ENCODE measurements at regions not wholly inside any gene's neighbourhood (a gene's known extent, or its start where the extent isn't known, plus 50 kb on each side); places are given as distances from the start of the nearest gene placed in this dataset.

DNA sequence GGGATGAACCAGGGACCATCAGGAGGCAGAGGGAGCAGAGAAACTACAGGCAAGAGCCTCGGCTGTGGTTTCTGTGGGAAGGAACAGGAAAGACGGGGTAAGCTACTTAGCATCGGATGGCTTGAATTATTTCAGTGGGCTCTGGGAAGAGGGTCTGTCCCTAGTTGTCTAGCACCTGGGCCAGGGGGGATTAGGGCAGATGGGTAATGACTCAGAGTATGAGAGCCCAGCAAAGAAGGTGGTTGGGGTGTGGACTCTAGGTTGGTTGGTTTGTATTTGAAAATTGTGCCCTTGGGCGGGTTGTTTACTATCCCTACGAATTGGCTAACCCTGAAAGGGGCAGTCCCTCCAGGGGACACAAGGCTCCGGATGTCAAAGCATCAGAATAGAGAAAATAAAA, 148.5 kb upstream of the TAB2 start:
- no peak overlapping the region for H3K4me3 ChIP-seq (ENCODE audit: low read depth, low read length)
- TF ChIP-seq, protein P1, sequence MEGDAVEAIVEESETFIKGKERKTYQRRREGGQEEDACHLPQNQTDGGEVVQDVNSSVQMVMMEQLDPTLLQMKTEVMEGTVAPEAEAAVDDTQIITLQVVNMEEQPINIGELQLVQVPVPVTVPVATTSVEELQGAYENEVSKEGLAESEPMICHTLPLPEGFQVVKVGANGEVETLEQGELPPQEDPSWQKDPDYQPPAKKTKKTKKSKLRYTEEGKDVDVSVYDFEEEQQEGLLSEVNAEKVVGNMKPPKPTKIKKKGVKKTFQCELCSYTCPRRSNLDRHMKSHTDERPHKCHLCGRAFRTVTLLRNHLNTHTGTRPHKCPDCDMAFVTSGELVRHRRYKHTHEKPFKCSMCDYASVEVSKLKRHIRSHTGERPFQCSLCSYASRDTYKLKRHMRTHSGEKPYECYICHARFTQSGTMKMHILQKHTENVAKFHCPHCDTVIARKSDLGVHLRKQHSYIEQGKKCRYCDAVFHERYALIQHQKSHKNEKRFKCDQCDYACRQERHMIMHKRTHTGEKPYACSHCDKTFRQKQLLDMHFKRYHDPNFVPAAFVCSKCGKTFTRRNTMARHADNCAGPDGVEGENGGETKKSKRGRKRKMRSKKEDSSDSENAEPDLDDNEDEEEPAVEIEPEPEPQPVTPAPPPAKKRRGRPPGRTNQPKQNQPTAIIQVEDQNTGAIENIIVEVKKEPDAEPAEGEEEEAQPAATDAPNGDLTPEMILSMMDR (IDR thresholded peaks at IDR 0.05; ENCODE audit: low read depth, low read length, missing control alignments) = no peak
- no peak for DNase-seq (ENCODE audit: low read depth)

DNA sequence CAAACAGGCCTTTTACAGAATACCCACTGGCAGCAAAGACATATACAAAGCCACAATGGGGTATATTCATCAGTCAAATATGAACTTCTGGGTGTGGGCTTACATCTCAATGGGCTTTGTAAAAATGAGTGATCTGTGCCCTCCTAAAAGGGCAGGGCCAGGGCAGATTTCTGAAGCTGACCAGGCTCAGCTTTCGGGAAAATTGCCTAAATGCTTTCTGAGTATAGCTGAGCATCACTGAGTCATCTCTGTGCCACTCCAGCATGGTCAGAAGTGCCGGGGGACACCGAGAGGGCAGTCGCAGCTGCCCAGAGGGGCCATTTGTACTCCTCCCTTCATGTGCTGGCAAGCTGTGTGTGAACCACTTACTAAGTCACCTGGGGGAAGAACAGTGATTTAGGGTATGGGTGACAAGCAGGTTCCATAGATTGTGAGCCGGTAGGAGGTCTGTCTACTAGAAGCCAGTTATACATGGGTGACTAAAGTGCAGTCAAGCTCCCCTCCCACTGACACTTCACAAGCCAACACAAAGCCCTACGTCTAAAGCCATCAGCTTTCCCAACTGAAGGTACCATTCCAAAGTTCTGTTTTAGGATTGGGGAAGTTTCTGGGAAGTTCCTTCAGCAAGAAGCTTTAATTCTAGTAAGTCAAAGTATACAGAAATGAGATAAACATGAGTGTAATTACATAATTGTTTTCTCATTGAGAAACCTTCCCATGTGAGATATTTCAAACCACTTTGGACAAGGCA, 147.6 kb upstream of the TAB2 start:
- TF ChIP-seq, protein P1 (IDR thresholded peaks at IDR 0.05; ENCODE audit: low read depth, low read length, missing control alignments) = no peak
- DNase-seq (ENCODE audit: low read depth) = no peak
- no peak overlapping the region for H3K4me3 ChIP-seq (ENCODE audit: low read depth, low read length)

DNA sequence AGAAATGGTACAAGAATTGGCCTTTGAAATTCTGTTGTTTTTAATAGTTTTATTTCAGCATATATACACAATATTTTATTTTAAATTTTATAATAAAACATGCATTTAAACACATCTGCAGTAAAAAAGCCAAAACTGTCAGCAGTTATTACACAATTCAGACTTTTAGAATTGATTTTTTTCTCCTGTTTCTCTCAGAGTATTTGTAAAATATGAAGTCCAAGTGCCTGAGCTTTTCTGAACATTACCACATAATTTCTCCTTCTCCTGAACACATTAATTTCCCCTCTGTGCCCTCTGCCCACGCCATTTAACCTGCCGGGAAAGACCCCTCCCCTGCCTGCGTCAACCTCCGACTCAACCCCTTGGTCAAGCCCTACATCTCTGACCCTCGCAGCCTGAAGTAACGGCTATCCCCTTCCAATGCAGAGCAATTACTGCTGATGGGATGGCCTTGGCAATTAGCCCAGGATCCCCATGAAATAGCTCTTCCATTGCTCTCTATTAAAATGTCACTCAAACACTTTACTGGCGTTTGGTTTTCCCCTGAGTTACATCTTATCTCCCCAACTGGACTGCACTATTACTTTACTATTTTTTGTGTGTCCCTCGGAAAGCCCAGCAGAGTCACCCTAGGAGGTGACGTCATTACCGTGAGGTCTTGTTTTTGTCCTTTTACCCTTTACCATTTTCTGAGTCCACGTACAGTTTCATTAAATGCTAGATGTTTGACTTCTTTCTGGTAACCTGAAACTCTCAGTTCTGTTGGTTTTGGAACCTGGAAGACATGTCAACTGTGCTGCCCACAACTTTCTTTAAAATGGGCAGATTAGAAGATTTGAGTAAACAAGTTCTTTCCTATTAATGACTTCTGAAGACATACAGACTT, 146.7 kb upstream of the TAB2 start:
- TF ChIP-seq, protein P1 (IDR thresholded peaks at IDR 0.05; ENCODE audit: low read depth, low read length, missing control alignments) = no peak
- peak; percentile 19 for DNase-seq (ENCODE audit: low read depth)

DNA sequence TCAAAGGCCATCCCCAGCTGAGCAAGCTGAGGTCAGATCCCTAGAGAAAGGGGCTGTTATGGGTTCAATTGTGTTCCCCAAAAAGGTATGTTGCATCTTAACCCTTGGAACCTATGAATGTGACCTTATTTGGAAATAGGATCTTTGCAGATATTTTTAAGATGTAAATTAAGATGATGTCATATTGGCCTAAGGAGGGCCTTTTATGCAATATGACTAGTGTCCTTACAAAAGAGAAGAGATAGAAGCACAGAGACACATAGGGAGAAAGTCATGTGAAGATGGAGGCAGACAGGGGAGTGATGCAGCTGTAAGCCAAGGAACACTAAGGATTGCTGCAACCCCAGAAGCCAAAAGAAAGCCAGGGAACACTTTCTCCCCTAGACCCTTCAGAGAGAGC, 144.3 kb upstream of the TAB2 start:
- no peak overlapping the region for H3K4me3 ChIP-seq (ENCODE audit: low read depth, low read length)
- DNase-seq (ENCODE audit: low read depth) = no peak
- TF ChIP-seq, protein P1 (IDR thresholded peaks at IDR 0.05; ENCODE audit: low read depth, low read length, missing control alignments) = no peak

More for the DNA sequence above, 146.7 kb upstream of the TAB2 start:
- H3K4me3 ChIP-seq (ENCODE audit: low read depth, low read length) = no peak overlapping the region

DNA sequence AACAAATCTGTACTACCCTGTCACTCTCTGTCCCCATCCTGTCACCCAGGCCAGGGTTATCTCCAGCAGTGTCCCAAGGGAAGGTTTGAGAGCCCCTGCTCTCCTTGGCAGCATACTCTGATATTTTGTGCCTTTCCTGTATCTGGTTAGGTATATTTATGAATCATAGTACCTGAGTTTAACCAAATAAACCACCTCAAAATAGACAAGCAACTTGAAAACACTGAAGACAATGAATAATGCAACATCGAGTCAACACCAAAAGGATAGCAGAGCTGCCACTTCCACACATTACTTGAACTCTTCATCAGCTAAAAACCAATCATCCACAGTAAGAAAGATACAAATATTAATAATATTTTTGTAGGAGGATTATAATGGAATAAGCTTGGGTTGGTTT, 142.6 kb upstream of the TAB2 start:
- no peak for DNase-seq (ENCODE audit: low read depth)
- no peak overlapping the region for H3K4me3 ChIP-seq (ENCODE audit: low read depth, low read length)
- TF ChIP-seq, protein P1 (IDR thresholded peaks at IDR 0.05; ENCODE audit: low read depth, low read length, missing control alignments) = no peak

DNA sequence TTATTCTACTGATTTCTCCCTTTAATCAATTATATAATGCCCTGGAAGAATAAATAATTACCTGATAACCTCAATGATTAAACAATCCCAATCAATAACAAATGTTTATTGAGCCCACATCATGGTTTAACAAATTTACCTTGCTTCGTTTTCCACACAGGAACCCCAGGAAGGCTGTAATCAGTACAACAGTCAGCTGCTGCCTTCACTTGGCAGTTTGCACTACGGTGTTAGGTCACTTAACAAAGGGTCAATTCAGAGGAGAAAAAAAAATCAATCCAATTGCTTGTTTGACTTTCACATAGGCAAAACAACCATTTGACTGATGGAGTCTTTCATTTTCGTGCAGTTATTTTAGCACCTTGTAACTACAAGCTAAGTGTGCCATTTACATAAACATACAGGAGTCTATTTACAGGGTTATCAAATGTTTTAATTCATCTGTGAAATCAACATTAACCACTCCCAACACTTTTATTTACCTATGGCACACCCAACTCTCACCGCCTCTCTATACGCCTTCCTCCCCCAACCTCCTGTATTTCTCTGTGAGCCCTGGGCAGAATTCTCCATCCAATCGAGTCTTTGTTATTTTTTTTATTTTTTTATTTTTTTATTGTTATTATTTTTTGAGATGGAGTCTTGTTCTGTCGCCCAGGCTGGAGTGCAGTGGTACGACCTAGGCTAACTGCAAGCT, 140.4 kb upstream of the TAB2 start:
- H3K4me3 ChIP-seq (ENCODE audit: low read depth, low read length) = no peak overlapping the region
- DNase-seq (ENCODE audit: low read depth) = no peak
- TF ChIP-seq, protein P1 (IDR thresholded peaks at IDR 0.05; ENCODE audit: low read depth, low read length, missing control alignments) = no peak
